GM19035 (cell line): ENCODE measurements at regions not wholly inside any gene's neighbourhood (a gene's known extent, or its start where the extent isn't known, plus 50 kb on each side); places are given as distances from the start of the nearest gene placed in this dataset.
"Not testable (repeated sequence)": the region's sequence is repeated elsewhere in the genome, so short reads cannot be mapped to it uniquely, and the experiment has no call there.

Experiments used
- ATAC-seq: cut with Tn5 transposase; IDR thresholded peaks from one replicate; pipeline ENCODE4 v1.9.1; 2021; ENCODE audit not compliant: unreplicated experiment

- ATAC-seq = no peak
These were observed 129.7 kb downstream of the PLCE1 start for GRCh38 chr10:94123258-94123995.

- ATAC-seq = not testable (repeated sequence)
These were observed 130.4 kb downstream of the PLCE1 start for GRCh38 chr10:94124147-94124546.

- ATAC-seq = not testable (repeated sequence)
These were observed 131.5 kb downstream of the PLCE1 start for GRCh38 chr10:94125268-94125667.

- no peak for ATAC-seq
These were observed 132.1 kb downstream of the PLCE1 start for GRCh38 chr10:94125856-94126255.

- ATAC-seq = no peak
These were observed 135.8 kb downstream of the PLCE1 start for GRCh38 chr10:94129393-94130130.

GRCh38 chr10:94131885-94132284 is 138.2 kb downstream of the PLCE1 start:
- no peak for ATAC-seq

GRCh38 chr10:94133239-94133638 is 139.5 kb downstream of the PLCE1 start:
- no peak for ATAC-seq

GRCh38 chr10:94137747-94138146 is 144.0 kb downstream of the PLCE1 start:
- ATAC-seq = no peak

GRCh38 chr10:94138391-94138790 is 144.7 kb downstream of the PLCE1 start:
- ATAC-seq = no peak

- ATAC-seq = no peak
These were observed 149.5 kb downstream of the PLCE1 start for GRCh38 chr10:94143261-94143660.

- ATAC-seq = no peak
These were observed 152.6 kb downstream of the PLCE1 start for GRCh38 chr10:94146313-94146712.

GRCh38 chr10:94146746-94147145 is 153.0 kb downstream of the PLCE1 start:
- ATAC-seq = no peak

GRCh38 chr10:94149702-94150101 is 156.0 kb downstream of the PLCE1 start:
- no peak for ATAC-seq

GRCh38 chr10:94150541-94151184 is 156.9 kb downstream of the PLCE1 start:
- no peak for ATAC-seq

GRCh38 chr10:94155722-94156271 is 162.1 kb downstream of the PLCE1 start:
- no peak for ATAC-seq

GRCh38 chr10:94156453-94156852 is 162.7 kb downstream of the PLCE1 start:
- ATAC-seq = no peak

GRCh38 chr10:94165158-94165611 is 171.5 kb downstream of the PLCE1 start:
- ATAC-seq = not testable (repeated sequence)

GRCh38 chr10:94172332-94172731 is 178.6 kb downstream of the PLCE1 start:
- ATAC-seq = no peak

- no peak for ATAC-seq
These were observed 179.9 kb downstream of the PLCE1 start for GRCh38 chr10:94173594-94173993.

- ATAC-seq = no peak
These were observed 181.1 kb downstream of the PLCE1 start for GRCh38 chr10:94174838-94175237.

- ATAC-seq = no peak
These were observed 184.1 kb downstream of the NOC3L start for GRCh38 chr10:94178475-94179253.
